Thoracic aorta (tissue), 2 donors: ENCODE measurements at regions not wholly inside any gene's neighbourhood (a gene's known extent, or its start where the extent isn't known, plus 50 kb on each side); places are given as distances from the start of the nearest gene placed in this dataset.
A peak's percentile ranks its signal among the peaks of the same experiment; 100 is the strongest.

Experiments used
- ATAC-seq: fragments of 150-250 bp; one replicate; pipeline ENCODE4 v1.8.0; 2017; ENCODE audit warnings: low read depth; ENCODE audit not compliant: insufficient number of reproducible peaks, low FRiP score
- DNase-seq: peaks from one replicate; pipeline ENCODE4 v3.0.0-alpha.2; 2020; ENCODE audit warnings: low spot score
- H3K27ac ChIP-seq, 2 donors: fragments of 200-600 bp; sonication (generic); 1 replicate in 1 of 2; 2 replicates in 1 of 2; pipeline ENCODE4 v1.5.1; 2016; ENCODE audit warnings: mild to moderate bottlenecking in 2 of 2, moderate library complexity in 2 of 2
- H3K27me3 ChIP-seq: fragments of 200-600 bp; sonication (generic); replicated peaks from 2 replicates; pipeline ENCODE4 v1.6.0; 2016; ENCODE audit warnings: mild to moderate bottlenecking; ENCODE audit not compliant: insufficient read depth
- H3K36me3 ChIP-seq: fragments of 200-600 bp; sonication (generic); one replicate; pipeline ENCODE4 v1.5.1; 2016
- H3K4me1 ChIP-seq, 2 donors: fragments of 200-600 bp; sonication (generic); 1 replicate in 1 of 2; 2 replicates in 1 of 2; pipeline versions ENCODE4 v1.5.1 to v1.6.0; 2016; ENCODE audit warnings: low read depth in 2 of 2, mild to moderate bottlenecking in 1 of 2; ENCODE audit not compliant: control insufficient read depth in 1 of 2
- H3K4me3 ChIP-seq: fragments of 200-600 bp; sonication (generic); 2 replicates; pipeline ENCODE4 v1.5.1; 2016; ENCODE audit warnings: mild to moderate bottlenecking
- H3K9me3 ChIP-seq: fragments of 200-600 bp; sonication (generic); 2 replicates; pipeline ENCODE4 v1.5.1; 2016
- CTCF ChIP-seq: fragments of 200-600 bp; sonication (generic); IDR thresholded peaks from one replicate; pipeline ENCODE4 v1.5.1; 2019; ENCODE audit warnings: antibody characterized with exemption

GRCh38 chr7:46356371-46356770 is 435.3 kb upstream of the IGFBP3 start:
- no peaks in the 10 kb centered on the region for H3K36me3 ChIP-seq
- no peaks in the 10 kb centered on the region for H3K9me3 ChIP-seq
- no peak for ATAC-seq
- no peak for TF ChIP-seq CTCF
- no peak for DNase-seq
- H3K4me1 ChIP-seq, result no peaks in the 10 kb centered on the region
- no peak overlapping the region for H3K27ac ChIP-seq
- H3K4me3 ChIP-seq, result no peak overlapping the region
- no peaks in the 10 kb centered on the region for H3K27me3 ChIP-seq

- DNase-seq (no peak), ATAC-seq (no peak)
- no peak overlapping the region for H3K27ac ChIP-seq
- no peaks in the 10 kb centered on the region for H3K4me1 ChIP-seq
- H3K27me3 ChIP-seq, result no peaks in the 10 kb centered on the region
- no peak for TF ChIP-seq CTCF
- H3K4me3 ChIP-seq, result no peak overlapping the region
- no peaks in the 10 kb centered on the region for H3K9me3 ChIP-seq
- no peaks in the 10 kb centered on the region for H3K36me3 ChIP-seq
These were observed 434.3 kb upstream of the IGFBP3 start for GRCh38 chr7:46355331-46355730.

GRCh38 chr7:46352004-46352954 is 431.2 kb upstream of the IGFBP3 start:
- Histone ChIP-seq H3K9me3 (no peaks in the 10 kb centered on the region), H3K36me3 (no peaks in the 10 kb centered on the region), H3K4me3 (no peak overlapping the region), H3K4me1 (no peaks in the 10 kb centered on the region), H3K27ac (no peak overlapping the region), H3K27me3 (no peaks in the 10 kb centered on the region)
- DNase-seq (no peak), ATAC-seq (no peak)
- peak; percentile 54 for TF ChIP-seq CTCF

- no peak for TF ChIP-seq CTCF
- no peak for ATAC-seq
- H3K4me1 ChIP-seq, result no peaks in the 10 kb centered on the region
These were observed 428.4 kb upstream of the IGFBP3 start for GRCh38 chr7:46349490-46349889.

GRCh38 chr7:46344533-46344932 is 423.5 kb upstream of the IGFBP3 start:
- no peaks in the 10 kb centered on the region for H3K9me3 ChIP-seq
- no peak for DNase-seq
- no peak for ATAC-seq
- no peak overlapping the region for H3K4me3 ChIP-seq
- H3K27ac ChIP-seq, result no peak overlapping the region
- no peaks in the 10 kb centered on the region for H3K27me3 ChIP-seq
- H3K36me3 ChIP-seq, result no peaks in the 10 kb centered on the region
- TF ChIP-seq CTCF, result no peak
- no peaks in the 10 kb centered on the region for H3K4me1 ChIP-seq

More at GRCh38 chr7:46349490-46349889, 428.4 kb upstream of the IGFBP3 start:
- Histone ChIP-seq H3K27me3 (no peaks in the 10 kb centered on the region), H3K4me3 (no peak overlapping the region), H3K27ac (no peak overlapping the region), H3K36me3 (no peaks in the 10 kb centered on the region), H3K9me3 (no peaks in the 10 kb centered on the region)
- DNase-seq, result no peak
